ENCODE measurements at regions not wholly inside any gene's neighbourhood (a gene's known extent, or its start where the extent isn't known, plus 50 kb on each side); places are given as distances from the start of the nearest gene placed in this dataset.

GRCh38 chr18:78640246-78640995 is 339.2 kb upstream of the SALL3 start:
- Mint-ChIP-seq H3K4me1 (peaks cover 26% of the 10 kb centered on the region), H3K4me3 (no peak overlapping the region), H3K9me3 (peaks cover 8% of the 10 kb centered on the region), H3K36me3 (ENCODE audit: low read depth) (no peaks in the 10 kb centered on the region), H3K27ac (ENCODE audit: unreplicated experiment) (no peak overlapping the region), H3K27me3 (ENCODE audit: low read depth) (no peaks in the 10 kb centered on the region)
- TF ChIP-seq, protein P1, sequence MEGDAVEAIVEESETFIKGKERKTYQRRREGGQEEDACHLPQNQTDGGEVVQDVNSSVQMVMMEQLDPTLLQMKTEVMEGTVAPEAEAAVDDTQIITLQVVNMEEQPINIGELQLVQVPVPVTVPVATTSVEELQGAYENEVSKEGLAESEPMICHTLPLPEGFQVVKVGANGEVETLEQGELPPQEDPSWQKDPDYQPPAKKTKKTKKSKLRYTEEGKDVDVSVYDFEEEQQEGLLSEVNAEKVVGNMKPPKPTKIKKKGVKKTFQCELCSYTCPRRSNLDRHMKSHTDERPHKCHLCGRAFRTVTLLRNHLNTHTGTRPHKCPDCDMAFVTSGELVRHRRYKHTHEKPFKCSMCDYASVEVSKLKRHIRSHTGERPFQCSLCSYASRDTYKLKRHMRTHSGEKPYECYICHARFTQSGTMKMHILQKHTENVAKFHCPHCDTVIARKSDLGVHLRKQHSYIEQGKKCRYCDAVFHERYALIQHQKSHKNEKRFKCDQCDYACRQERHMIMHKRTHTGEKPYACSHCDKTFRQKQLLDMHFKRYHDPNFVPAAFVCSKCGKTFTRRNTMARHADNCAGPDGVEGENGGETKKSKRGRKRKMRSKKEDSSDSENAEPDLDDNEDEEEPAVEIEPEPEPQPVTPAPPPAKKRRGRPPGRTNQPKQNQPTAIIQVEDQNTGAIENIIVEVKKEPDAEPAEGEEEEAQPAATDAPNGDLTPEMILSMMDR (conservative IDR thresholded peaks at IDR 0.05): no peak
- no peak for DNase-seq (ENCODE audit: low read depth, low spot score)

GRCh38 chr18:78641689-78642231 is 337.9 kb upstream of the SALL3 start:
- H3K27me3 Mint-ChIP-seq (ENCODE audit: low read depth): peaks cover 2% of the 10 kb centered on the region
- no peaks in the 10 kb centered on the region for H3K9me3 Mint-ChIP-seq
- H3K36me3 Mint-ChIP-seq (ENCODE audit: low read depth): no peaks in the 10 kb centered on the region
- peaks cover 26% of the 10 kb centered on the region for H3K4me1 Mint-ChIP-seq
- H3K27ac Mint-ChIP-seq (ENCODE audit: unreplicated experiment): no peak overlapping the region
- no peak for DNase-seq (ENCODE audit: low read depth, low spot score)
- TF ChIP-seq, protein P1 (conservative IDR thresholded peaks at IDR 0.05): no peak
- H3K4me3 Mint-ChIP-seq: no peak overlapping the region

DNA sequence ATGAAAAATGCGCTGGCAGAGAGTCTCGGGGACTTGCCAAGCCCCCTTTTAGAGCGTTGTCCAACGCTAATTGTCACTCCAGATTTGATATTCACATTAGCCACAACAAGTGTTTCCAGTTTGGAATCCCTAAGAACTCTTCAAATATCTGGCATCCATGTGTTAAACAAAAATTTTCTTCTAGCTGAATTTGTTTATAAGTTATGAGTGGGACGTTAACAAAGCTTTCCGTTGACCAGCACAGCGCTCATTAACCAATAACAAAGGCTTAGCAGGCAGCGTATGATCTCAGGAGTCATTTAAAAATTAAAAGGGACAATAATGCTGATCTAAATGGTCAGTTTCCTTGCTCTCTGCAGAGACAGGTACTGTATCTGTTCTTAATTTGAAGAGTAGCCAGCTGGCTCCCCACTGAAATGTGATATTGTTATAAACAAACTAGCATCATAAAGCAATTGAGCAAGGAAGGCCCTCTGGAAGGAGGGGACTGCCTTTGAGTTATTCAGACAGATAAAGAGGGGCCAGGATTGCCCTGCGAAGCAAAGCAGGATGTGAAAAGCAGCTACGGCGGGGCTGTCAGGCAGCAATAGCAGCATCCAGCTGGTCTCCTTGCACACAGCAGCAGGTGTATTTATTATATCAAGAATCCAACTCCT is 337.2 kb upstream of the SALL3 start:
- TF ChIP-seq, protein P1 (conservative IDR thresholded peaks at IDR 0.05): no peak
- H3K27ac Mint-ChIP-seq (ENCODE audit: unreplicated experiment): no peak overlapping the region
- no peaks in the 10 kb centered on the region for H3K36me3 Mint-ChIP-seq (ENCODE audit: low read depth)
- peaks cover 26% of the 10 kb centered on the region for H3K4me1 Mint-ChIP-seq
- H3K4me3 Mint-ChIP-seq: no peak overlapping the region
- H3K9me3 Mint-ChIP-seq: no peaks in the 10 kb centered on the region
- no peak for DNase-seq (ENCODE audit: low read depth, low spot score)
- peaks cover 2% of the 10 kb centered on the region for H3K27me3 Mint-ChIP-seq (ENCODE audit: low read depth)

DNA sequence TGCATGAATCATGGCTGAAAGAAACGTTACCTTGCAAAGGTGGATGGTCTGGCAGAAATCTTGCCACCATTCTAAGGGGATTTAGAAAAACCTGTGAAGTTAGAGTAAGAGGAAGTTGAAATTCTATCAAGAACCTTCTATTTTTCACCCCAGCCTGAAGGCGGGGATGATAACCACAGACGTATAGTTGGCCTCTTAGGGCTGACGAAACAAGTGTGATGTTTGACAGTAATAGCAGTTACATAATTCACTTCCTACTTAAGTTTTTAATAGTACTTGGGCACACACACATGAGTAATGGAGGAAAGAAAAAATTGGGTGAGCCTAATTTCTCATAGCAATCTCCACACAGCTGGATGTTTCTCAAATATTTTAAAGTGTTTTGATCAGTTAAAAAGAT is 336.6 kb upstream of the SALL3 start:
- Mint-ChIP-seq H3K27ac (ENCODE audit: unreplicated experiment) (no peak overlapping the region), H3K9me3 (no peaks in the 10 kb centered on the region), H3K4me1 (peaks cover 26% of the 10 kb centered on the region), H3K27me3 (ENCODE audit: low read depth) (peaks cover 2% of the 10 kb centered on the region), H3K36me3 (ENCODE audit: low read depth) (no peaks in the 10 kb centered on the region), H3K4me3 (no peak overlapping the region)
- TF ChIP-seq, protein P1 (conservative IDR thresholded peaks at IDR 0.05): no peak
- DNase-seq (ENCODE audit: low read depth, low spot score): no peak

DNA sequence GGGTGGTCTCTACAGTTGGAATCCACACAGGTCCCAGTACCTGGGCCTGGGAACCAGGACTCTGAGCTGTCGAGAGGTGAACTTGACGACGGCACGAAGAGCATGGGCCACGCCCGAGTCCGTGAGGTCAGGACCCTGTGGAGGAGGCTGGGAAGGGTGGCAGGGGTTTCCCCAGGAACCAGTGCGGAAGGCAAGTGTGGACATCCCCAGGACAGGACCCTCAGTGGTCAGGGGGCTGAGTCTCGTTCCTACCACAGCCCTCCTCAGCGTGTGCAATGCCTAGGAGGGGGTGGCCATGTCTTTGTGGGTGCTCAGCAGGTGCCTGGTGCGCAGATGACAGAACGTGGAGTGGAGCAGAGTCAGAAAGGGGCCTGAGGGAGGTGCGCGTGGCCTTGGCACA is 335.6 kb upstream of the SALL3 start:
- H3K4me1 Mint-ChIP-seq: peaks cover 24% of the 10 kb centered on the region
- TF ChIP-seq, protein P1 (conservative IDR thresholded peaks at IDR 0.05): no peak
- H3K36me3 Mint-ChIP-seq (ENCODE audit: low read depth): no peaks in the 10 kb centered on the region
- H3K4me3 Mint-ChIP-seq: no peak overlapping the region
- H3K27me3 Mint-ChIP-seq (ENCODE audit: low read depth): peaks cover 2% of the 10 kb centered on the region
- H3K9me3 Mint-ChIP-seq: no peaks in the 10 kb centered on the region
- no peak overlapping the region for H3K27ac Mint-ChIP-seq (ENCODE audit: unreplicated experiment)
- DNase-seq (ENCODE audit: low read depth, low spot score): no peak

Measured in neural crest cell (in vitro differentiated cells).